SKM-1 treated with dmso at 0.1 percent for 144 hours (cell line): ENCODE measurements at regions not wholly inside any gene's neighbourhood (a gene's known extent, or its start where the extent isn't known, plus 50 kb on each side); places are given as distances from the start of the nearest gene placed in this dataset.
A peak's percentile ranks its signal among the peaks of the same experiment; 100 is the strongest.
"Not testable (repeated sequence)": the region's sequence is repeated elsewhere in the genome, so short reads cannot be mapped to it uniquely, and the experiment has no call there.

Experiments used
- DNase-seq: peaks from one replicate; lab custom pipeline; 2025; ENCODE audit not compliant: unreplicated experiment; lab: John Stamatoyannopoulos, UW

GRCh38 chr15:84094720-84095119, 140.9 kb upstream of the GOLGA6L4 start:
- DNase-seq, result not testable (repeated sequence)

DNA sequence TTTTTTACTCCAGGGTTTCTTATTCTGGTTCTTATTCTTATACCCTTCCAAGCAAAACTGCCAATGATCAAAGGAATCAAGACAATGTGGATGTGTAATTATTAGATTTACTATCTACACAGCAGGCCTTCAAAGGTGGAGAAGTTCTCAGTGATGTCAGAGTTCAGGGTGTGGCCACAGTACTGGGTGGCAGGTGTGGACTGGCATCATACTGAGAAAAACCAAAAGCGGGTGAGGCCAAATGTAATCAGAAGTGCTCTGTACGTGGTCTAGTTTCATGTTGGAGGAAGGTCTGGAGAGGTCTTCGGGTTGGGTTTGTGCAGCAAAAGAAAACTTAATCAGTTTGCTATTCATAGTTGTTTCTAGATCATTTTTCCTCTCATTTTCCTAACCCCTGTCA, 138.5 kb upstream of the GOLGA6L4 start:
- DNase-seq, result not testable (repeated sequence)

- DNase-seq, result no peak
These were observed 137.0 kb upstream of the GOLGA6L4 start for GRCh38 chr15:84098604-84099003.

DNA sequence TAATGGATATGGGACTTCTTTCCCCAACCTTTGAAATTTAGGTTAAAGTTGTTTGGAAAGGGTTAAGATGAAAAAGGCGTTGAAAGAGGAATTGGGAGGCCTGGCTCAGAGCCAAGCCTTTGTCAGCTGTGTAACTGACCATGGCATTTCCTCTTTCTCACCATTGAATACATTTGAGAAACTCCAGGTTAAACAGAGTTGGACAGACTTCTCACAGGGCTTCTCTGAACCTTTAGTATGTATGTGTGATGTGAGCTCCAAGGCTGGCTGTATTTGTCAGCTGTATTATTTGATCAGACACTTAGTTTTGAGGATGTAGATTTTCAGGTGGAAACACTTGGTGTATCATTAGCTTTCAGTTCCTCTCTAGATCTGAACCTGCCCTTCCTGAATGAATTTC, 136.4 kb upstream of the GOLGA6L4 start:
- peak; percentile 86 for DNase-seq

GRCh38 chr15:84103345-84103744, 132.2 kb upstream of the GOLGA6L4 start:
- no peak for DNase-seq

DNA sequence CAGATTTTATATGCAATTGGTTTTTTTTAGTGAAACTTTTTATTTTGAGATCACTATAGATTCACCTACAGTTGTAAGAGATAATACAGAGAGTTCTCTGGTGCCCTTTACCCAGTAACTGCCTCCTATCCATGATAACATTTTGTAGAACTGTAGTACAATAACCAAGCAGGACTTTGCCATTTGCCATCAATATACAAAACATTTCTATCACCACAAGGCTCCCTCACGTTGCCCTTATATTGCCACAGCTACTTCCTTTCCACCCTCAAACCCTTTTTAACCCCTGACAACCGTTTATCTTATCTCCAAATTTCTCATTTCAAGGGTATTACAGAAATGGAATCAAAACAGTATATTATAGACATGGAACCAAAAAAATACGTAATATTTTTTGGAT, 130.7 kb upstream of the GOLGA6L4 start:
- no peak for DNase-seq

DNA sequence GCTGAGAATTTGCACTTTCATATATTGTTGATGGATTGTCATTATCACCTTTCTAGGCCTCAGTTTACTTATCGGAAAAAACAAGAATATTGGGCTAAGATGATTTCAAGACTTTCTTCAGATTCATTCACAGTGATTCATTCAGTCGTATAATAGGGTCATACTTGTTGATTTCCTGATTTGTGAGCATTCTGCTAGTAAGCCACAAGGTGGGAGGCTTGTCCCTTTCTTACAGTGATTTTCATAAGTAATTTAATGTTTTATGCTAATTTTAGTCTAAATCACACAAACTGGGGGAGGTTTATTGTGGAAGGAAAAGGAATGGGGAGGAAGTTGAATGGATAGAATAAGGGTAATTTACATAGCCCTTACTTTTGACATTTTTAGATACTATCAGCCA, 126.8 kb upstream of the GOLGA6L4 start:
- no peak for DNase-seq

DNA sequence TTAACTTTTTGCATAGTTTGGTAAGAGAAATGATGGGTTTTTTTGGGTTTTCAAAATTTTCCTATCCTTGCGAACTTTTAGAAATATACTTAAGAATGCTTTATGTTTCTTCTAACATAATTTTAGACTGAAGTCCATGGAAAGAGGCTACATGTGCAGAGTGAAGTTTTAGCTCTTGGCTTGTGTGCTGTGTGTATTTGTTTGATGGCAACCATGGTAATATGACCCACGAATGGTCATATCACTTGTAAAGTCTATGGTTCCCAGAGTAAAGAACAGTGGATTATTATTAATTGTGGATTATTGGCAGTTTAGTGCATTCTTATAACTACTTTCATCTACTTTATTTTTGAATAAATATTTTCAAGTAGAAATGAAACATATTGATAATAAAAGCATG, 124.0 kb upstream of the GOLGA6L4 start:
- no peak for DNase-seq

DNA sequence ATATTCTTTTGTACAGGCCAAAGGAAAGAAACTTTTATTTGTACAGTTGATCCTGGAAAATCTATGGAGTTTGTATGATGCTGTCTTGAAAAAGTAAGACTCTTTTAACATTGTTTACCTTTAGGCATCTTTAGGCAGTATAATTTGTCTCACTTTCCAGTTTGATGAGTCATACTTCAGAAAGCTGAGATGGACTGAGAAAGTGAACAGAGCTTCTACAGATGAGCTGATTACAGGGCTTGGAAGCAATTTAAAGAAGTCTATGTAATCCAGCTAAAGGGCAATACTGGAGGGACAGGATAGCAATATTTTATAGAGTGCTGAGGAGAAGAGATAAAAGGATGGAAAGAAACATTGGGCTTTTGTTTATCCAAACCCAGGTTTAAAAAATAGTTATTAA, 123.5 kb upstream of the GOLGA6L4 start:
- DNase-seq, result no peak

GRCh38 chr15:84113919-84114318, 121.7 kb upstream of the GOLGA6L4 start:
- DNase-seq, result no peak

- not testable (repeated sequence) for DNase-seq
These were observed 120.9 kb upstream of the GOLGA6L4 start for GRCh38 chr15:84114680-84115079.

DNA sequence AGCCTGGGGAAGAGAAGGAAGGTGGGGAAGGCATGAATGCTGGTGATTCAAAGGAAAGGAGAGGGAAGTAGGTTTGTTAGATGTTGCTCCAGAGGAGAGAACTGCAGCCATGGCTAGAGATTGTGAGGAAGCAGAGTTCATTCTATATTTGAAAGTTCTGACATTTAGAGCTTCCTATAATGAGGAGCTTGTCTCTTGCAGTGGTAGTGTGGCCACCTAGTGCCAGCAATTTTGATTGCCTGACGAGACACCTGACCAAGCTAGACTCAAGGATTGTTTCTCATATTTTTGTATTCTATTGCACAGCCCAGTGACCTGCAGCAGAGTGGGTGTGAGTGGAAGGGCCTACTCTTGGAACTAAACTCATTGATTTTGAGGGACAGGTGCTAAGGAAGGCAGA, 116.2 kb upstream of the GOLGA6L4 start:
- not testable (repeated sequence) for DNase-seq

DNA sequence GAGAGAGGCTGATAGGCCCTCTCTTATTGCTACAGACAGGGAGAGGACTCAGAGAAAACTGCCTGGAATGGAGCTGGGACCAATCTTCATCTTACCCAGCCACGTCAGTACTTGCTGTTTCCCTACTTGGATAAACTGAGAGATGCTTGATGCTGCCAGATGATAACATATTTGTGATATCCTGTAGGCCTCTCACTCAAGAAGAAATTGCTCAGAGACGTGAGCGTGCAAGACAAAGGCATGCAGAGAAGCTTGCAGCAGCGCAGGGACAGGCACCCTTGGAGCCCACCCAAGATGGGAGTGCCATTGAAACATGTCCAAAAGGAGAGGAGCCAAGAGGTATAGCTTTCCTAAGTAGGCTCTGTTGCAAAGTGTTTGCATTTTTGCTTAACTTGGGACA, 114.7 kb upstream of the GOLGA6L4 start:
- DNase-seq, result not testable (repeated sequence)

DNA sequence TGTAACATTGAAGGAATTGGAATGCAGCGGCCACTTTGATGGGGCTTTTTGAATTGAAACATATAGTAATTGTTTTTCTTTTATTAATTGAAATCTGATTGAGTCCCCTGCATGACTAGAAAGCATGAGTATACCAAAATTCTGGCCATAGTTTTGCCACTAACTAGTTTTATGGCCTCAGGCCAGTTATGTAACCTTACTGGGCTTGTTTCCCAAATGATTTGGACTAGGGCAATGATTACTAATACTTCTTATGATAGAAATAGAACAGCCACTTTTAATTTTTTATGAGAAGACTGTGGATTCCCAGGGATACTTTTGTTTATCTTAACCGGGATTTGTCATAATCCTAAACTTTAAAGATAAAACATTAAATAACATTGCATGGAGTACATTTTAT, 106.9 kb upstream of the GOLGA6L4 start:
- not testable (repeated sequence) for DNase-seq

GRCh38 chr15:84130098-84130831, 105.3 kb upstream of the GOLGA6L4 start:
- not testable (repeated sequence) for DNase-seq

- DNase-seq, result not testable (repeated sequence)
These were observed 99.6 kb upstream of the GOLGA6L4 start for GRCh38 chr15:84135931-84136456.

GRCh38 chr15:84142888-84143337, 92.7 kb upstream of the GOLGA6L4 start:
- DNase-seq, result peak; percentile 80

DNA sequence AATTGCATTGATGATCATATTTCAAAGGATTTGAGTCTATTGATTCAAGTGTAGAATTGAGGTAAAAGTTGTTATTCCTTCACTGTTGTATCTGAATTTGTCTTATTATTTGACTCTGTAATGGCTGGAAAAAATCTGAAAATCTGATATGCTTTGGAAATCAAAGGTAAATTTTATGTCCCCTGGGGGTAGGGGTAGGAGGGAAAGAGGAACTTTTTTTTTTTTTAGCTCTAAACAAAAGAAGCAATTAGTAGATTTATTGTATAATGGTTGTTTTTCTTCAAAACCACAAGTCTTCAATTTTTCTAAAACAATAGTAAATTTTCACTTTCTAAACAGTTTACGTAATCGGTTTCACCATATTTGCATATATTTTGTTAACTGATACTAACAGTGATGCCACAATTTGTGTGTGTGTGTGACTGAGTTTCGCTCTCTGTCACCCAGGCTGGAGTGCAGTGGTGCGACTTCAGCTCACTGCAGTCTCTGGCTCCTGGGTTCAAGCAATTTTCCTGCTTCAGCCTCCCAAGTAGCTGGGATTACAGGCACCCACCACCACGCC, 91.7 kb upstream of the GOLGA6L4 start:
- no peak for DNase-seq

- DNase-seq, result not testable (repeated sequence)
These were observed 90.6 kb upstream of the GOLGA6L4 start for GRCh38 chr15:84144946-84145345.

GRCh38 chr15:84146299-84146698, 89.3 kb upstream of the GOLGA6L4 start:
- not testable (repeated sequence) for DNase-seq

- not testable (repeated sequence) for DNase-seq
These were observed 88.3 kb upstream of the GOLGA6L4 start for GRCh38 chr15:84147307-84147706.

DNA sequence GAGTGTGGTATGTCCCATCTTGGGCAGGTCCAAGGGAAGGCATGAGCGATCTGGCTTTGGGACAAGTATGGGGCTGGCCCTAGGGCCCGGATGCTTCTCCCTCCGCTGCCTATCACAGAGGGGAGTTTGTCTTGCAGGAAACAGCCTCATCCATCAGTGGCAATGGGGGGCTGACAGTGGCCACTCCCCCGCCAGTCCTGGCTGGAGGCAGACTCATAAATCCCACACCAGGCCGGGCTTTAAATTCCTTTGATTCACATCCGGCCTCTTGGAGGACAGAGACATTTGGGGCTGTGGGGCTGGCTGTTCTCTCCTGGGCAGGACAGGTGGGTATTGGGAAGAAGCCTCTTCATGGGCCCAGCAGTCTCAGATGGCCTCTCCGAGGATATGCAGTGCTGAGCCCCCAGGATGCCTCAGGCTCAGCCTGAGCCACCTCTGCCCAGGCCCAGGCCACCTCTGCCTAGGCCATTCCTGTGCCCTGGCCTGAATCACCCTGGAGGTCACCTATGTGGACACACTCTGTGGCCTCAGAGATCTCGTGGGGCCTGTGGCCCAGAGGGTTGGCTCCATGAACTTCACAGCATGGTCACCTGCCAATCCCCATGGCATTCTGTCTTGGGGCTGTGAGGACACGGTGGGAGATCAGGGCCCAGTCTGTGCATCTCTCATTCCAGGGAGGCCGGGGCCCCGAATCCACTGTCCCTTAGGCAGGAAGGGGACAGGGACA, 84.2 kb upstream of the GOLGA6L4 start:
- DNase-seq, result no peak
